ENCODE measurements at regions not wholly inside any gene's neighbourhood (a gene's known extent, or its start where the extent isn't known, plus 50 kb on each side); places are given as distances from the start of the nearest gene placed in this dataset.
"Not testable (repeated sequence)": the region's sequence is repeated elsewhere in the genome, so short reads cannot be mapped to it uniquely, and the experiment has no call there.

GRCh38 chr4:166153548-166153947, 280.5 kb downstream of the TLL1 start:
- no peak overlapping the region for H3K27ac Mint-ChIP-seq
- H3K4me1 Mint-ChIP-seq (ENCODE audit: low read depth): no peaks in the 10 kb centered on the region
- H3K9me3 Mint-ChIP-seq: no peaks in the 10 kb centered on the region
- intact Hi-C loops (cut with micrococcal nuclease): no loop called here
- H3K27me3 Mint-ChIP-seq (ENCODE audit: insufficient read depth): no peaks in the 10 kb centered on the region
- no peak overlapping the region for H3K4me3 Mint-ChIP-seq
- no peaks in the 10 kb centered on the region for H3K36me3 Mint-ChIP-seq (ENCODE audit: low read depth)
- DNase-seq (ENCODE audit: low spot score): no peak

- DNase-seq (ENCODE audit: low spot score): no peak
- H3K9me3 Mint-ChIP-seq: no peaks in the 10 kb centered on the region
- H3K27me3 Mint-ChIP-seq (ENCODE audit: insufficient read depth): no peaks in the 10 kb centered on the region
- no peaks in the 10 kb centered on the region for H3K4me1 Mint-ChIP-seq (ENCODE audit: low read depth)
- intact Hi-C loops (cut with micrococcal nuclease): no loop called here
- H3K27ac Mint-ChIP-seq: no peak overlapping the region
- H3K36me3 Mint-ChIP-seq (ENCODE audit: low read depth): no peaks in the 10 kb centered on the region
- no peak overlapping the region for H3K4me3 Mint-ChIP-seq
These were observed 289.3 kb downstream of the TLL1 start for GRCh38 chr4:166162327-166162726.

GRCh38 chr4:166165829-166166420, 292.9 kb downstream of the TLL1 start:
- Mint-ChIP-seq H3K27ac (no peak overlapping the region), H3K4me3 (no peak overlapping the region), H3K36me3 (ENCODE audit: low read depth) (no peaks in the 10 kb centered on the region), H3K4me1 (ENCODE audit: low read depth) (no peaks in the 10 kb centered on the region), H3K27me3 (ENCODE audit: insufficient read depth) (no peaks in the 10 kb centered on the region), H3K9me3 (no peaks in the 10 kb centered on the region)
- no peak for DNase-seq (ENCODE audit: low spot score)
- intact Hi-C loops (cut with micrococcal nuclease): loop anchor here (1.0 to 5.0 kb wide), 3 partner anchors 87 to 855 kb away; no protein-coding TSS in a partner anchor

- no peak overlapping the region for H3K27ac Mint-ChIP-seq
These were observed 296.1 kb downstream of the TLL1 start for GRCh38 chr4:166169111-166169510.

GRCh38 chr4:166172619-166173018, 299.6 kb downstream of the TLL1 start:
- Mint-ChIP-seq H3K36me3 (ENCODE audit: low read depth) (no peaks in the 10 kb centered on the region), H3K4me1 (ENCODE audit: low read depth) (no peaks in the 10 kb centered on the region), H3K9me3 (no peaks in the 10 kb centered on the region), H3K27ac (no peak overlapping the region), H3K27me3 (ENCODE audit: insufficient read depth) (no peaks in the 10 kb centered on the region), H3K4me3 (no peak overlapping the region)
- no peak for DNase-seq (ENCODE audit: low spot score)
- intact Hi-C loops (cut with micrococcal nuclease): no loop called here

More at GRCh38 chr4:166169111-166169510, 296.1 kb downstream of the TLL1 start:
- no peaks in the 10 kb centered on the region for H3K27me3 Mint-ChIP-seq (ENCODE audit: insufficient read depth)
- no peaks in the 10 kb centered on the region for H3K4me1 Mint-ChIP-seq (ENCODE audit: low read depth)
- H3K4me3 Mint-ChIP-seq: no peak overlapping the region
- intact Hi-C loops (cut with micrococcal nuclease): loop anchor here (2.0 to 5.0 kb wide), 2 partner anchors 423 to 1986 kb away; no protein-coding TSS in a partner anchor
- no peak for DNase-seq (ENCODE audit: low spot score)
- no peaks in the 10 kb centered on the region for H3K36me3 Mint-ChIP-seq (ENCODE audit: low read depth)
- no peaks in the 10 kb centered on the region for H3K9me3 Mint-ChIP-seq

GRCh38 chr4:166174717-166175490, 301.9 kb downstream of the TLL1 start:
- Mint-ChIP-seq H3K9me3 (no peaks in the 10 kb centered on the region), H3K27ac (no peak overlapping the region)
- intact Hi-C loops (cut with micrococcal nuclease): no loop called here

GRCh38 chr4:166182145-166182544, 309.1 kb downstream of the TLL1 start:
- no peak overlapping the region for H3K4me3 Mint-ChIP-seq
- no peaks in the 10 kb centered on the region for H3K4me1 Mint-ChIP-seq (ENCODE audit: low read depth)
- H3K27me3 Mint-ChIP-seq (ENCODE audit: insufficient read depth): no peaks in the 10 kb centered on the region
- no peaks in the 10 kb centered on the region for H3K36me3 Mint-ChIP-seq (ENCODE audit: low read depth)
- intact Hi-C loops (cut with micrococcal nuclease): no loop called here
- no peak overlapping the region for H3K27ac Mint-ChIP-seq
- peaks cover 10% of the 10 kb centered on the region for H3K9me3 Mint-ChIP-seq
- no peak for DNase-seq (ENCODE audit: low spot score)

More at GRCh38 chr4:166174717-166175490, 301.9 kb downstream of the TLL1 start:
- H3K4me1 Mint-ChIP-seq (ENCODE audit: low read depth): no peaks in the 10 kb centered on the region
- no peak for DNase-seq (ENCODE audit: low spot score)
- no peaks in the 10 kb centered on the region for H3K27me3 Mint-ChIP-seq (ENCODE audit: insufficient read depth)
- no peak overlapping the region for H3K4me3 Mint-ChIP-seq
- H3K36me3 Mint-ChIP-seq (ENCODE audit: low read depth): no peaks in the 10 kb centered on the region

GRCh38 chr4:166195101-166195500, 322.1 kb downstream of the TLL1 start:
- no peak overlapping the region for H3K4me3 Mint-ChIP-seq
- H3K27me3 Mint-ChIP-seq (ENCODE audit: insufficient read depth): no peaks in the 10 kb centered on the region
- intact Hi-C loops (cut with micrococcal nuclease): no loop called here
- DNase-seq (ENCODE audit: low spot score): no peak
- no peak overlapping the region for H3K27ac Mint-ChIP-seq
- no peaks in the 10 kb centered on the region for H3K4me1 Mint-ChIP-seq (ENCODE audit: low read depth)
- H3K9me3 Mint-ChIP-seq: no peaks in the 10 kb centered on the region
- H3K36me3 Mint-ChIP-seq (ENCODE audit: low read depth): no peaks in the 10 kb centered on the region

- no peaks in the 10 kb centered on the region for H3K27me3 Mint-ChIP-seq (ENCODE audit: insufficient read depth)
- no peaks in the 10 kb centered on the region for H3K36me3 Mint-ChIP-seq (ENCODE audit: low read depth)
- intact Hi-C loops (cut with micrococcal nuclease): no loop called here
- no peaks in the 10 kb centered on the region for H3K4me1 Mint-ChIP-seq (ENCODE audit: low read depth)
- no peaks in the 10 kb centered on the region for H3K9me3 Mint-ChIP-seq
- H3K27ac Mint-ChIP-seq: no peak overlapping the region
- DNase-seq (ENCODE audit: low spot score): no peak
- H3K4me3 Mint-ChIP-seq: no peak overlapping the region
These were observed 324.1 kb downstream of the TLL1 start for GRCh38 chr4:166197166-166197565.

GRCh38 chr4:166198041-166198440, 325.0 kb downstream of the TLL1 start:
- Mint-ChIP-seq H3K4me1 (ENCODE audit: low read depth) (no peaks in the 10 kb centered on the region), H3K27ac (no peak overlapping the region), H3K4me3 (no peak overlapping the region), H3K9me3 (no peaks in the 10 kb centered on the region), H3K27me3 (ENCODE audit: insufficient read depth) (no peaks in the 10 kb centered on the region), H3K36me3 (ENCODE audit: low read depth) (no peaks in the 10 kb centered on the region)
- intact Hi-C loops (cut with micrococcal nuclease): no loop called here
- no peak for DNase-seq (ENCODE audit: low spot score)

GRCh38 chr4:166198516-166199310, 325.7 kb downstream of the TLL1 start:
- Mint-ChIP-seq H3K4me3 (no peak overlapping the region), H3K27ac (no peak overlapping the region), H3K9me3 (no peaks in the 10 kb centered on the region), H3K36me3 (ENCODE audit: low read depth) (no peaks in the 10 kb centered on the region), H3K4me1 (ENCODE audit: low read depth) (no peaks in the 10 kb centered on the region), H3K27me3 (ENCODE audit: insufficient read depth) (no peaks in the 10 kb centered on the region)
- intact Hi-C loops (cut with micrococcal nuclease): no loop called here
- no peak for DNase-seq (ENCODE audit: low spot score)

GRCh38 chr4:166202991-166203390, 330.0 kb downstream of the TLL1 start:
- no peak for DNase-seq (ENCODE audit: low spot score)
- no peaks in the 10 kb centered on the region for H3K36me3 Mint-ChIP-seq (ENCODE audit: low read depth)
- intact Hi-C loops (cut with micrococcal nuclease): no loop called here
- no peak overlapping the region for H3K27ac Mint-ChIP-seq
- no peak overlapping the region for H3K4me3 Mint-ChIP-seq
- H3K9me3 Mint-ChIP-seq: no peaks in the 10 kb centered on the region
- no peaks in the 10 kb centered on the region for H3K4me1 Mint-ChIP-seq (ENCODE audit: low read depth)
- no peaks in the 10 kb centered on the region for H3K27me3 Mint-ChIP-seq (ENCODE audit: insufficient read depth)

GRCh38 chr4:166212326-166212725, 339.3 kb downstream of the TLL1 start:
- H3K27me3 Mint-ChIP-seq (ENCODE audit: insufficient read depth); H3K4me1 Mint-ChIP-seq (ENCODE audit: low read depth); DNase-seq (ENCODE audit: low spot score); intact Hi-C loops (cut with micrococcal nuclease); H3K36me3 Mint-ChIP-seq (ENCODE audit: low read depth); H3K4me3 Mint-ChIP-seq; H3K27ac Mint-ChIP-seq: not testable (repeated sequence)
- peaks cover 17% of the 10 kb centered on the region for H3K9me3 Mint-ChIP-seq
